NT2/D1 (cell line): ENCODE measurements at regions not wholly inside any gene's neighbourhood (a gene's known extent, or its start where the extent isn't known, plus 50 kb on each side); places are given as distances from the start of the nearest gene placed in this dataset.

ENCODE experiments used
- SUZ12 ChIP-seq: IDR thresholded peaks from 2 replicates; pipeline ENCODE4 v1.6.1; 2011; ENCODE audit not compliant: insufficient read length, insufficient read depth; ENCODE audit errors: extremely low read depth
- YY1 ChIP-seq: IDR thresholded peaks from 2 replicates; pipeline ENCODE4 v1.6.1; 2011; ENCODE audit not compliant: insufficient read length, insufficient read depth
- ZNF274 ChIP-seq: IDR thresholded peaks from 2 replicates; pipeline ENCODE4 v1.6.1; 2011; ENCODE audit warnings: mild to moderate bottlenecking, low read depth, low read length

- TF ChIP-seq ZNF274 (no peak), YY1 (no peak), SUZ12 (no peak)
Measured at GRCh38 chr3:148066802-148067201, 630.9 kb upstream of the AGTR1 start.
